Lower lobe of right lung (tissue), 2 donors: ENCODE measurements at regions not wholly inside any gene's neighbourhood (a gene's known extent, or its start where the extent isn't known, plus 50 kb on each side); places are given as distances from the start of the nearest gene placed in this dataset.

Experiments used
- ATAC-seq, 2 donors: fragments of 200-7000 bp; cut with Tn5 transposase; one replicate each; pipeline ENCODE4 v1.9.1; 2020 to 2022; ENCODE audit warnings: mild to moderate bottlenecking in 2 of 2, moderate library complexity in 2 of 2
- DNase-seq: peaks from one replicate; pipeline ENCODE4 v3.0.0-alpha.2; 2020
- H3K27ac ChIP-seq: fragments of 200-600 bp; one replicate; pipeline ENCODE4 v1.8.0; 2022
- H3K27me3 ChIP-seq: fragments of 200-600 bp; one replicate; pipeline ENCODE4 v1.8.0; 2022; ENCODE audit warnings: low read depth
- H3K36me3 ChIP-seq: fragments of 200-600 bp; one replicate; pipeline ENCODE4 v1.8.0; 2022; ENCODE audit warnings: mild to moderate bottlenecking
- H3K4me1 ChIP-seq: fragments of 200-600 bp; one replicate; pipeline ENCODE4 v1.8.0; 2022
- H3K4me3 ChIP-seq: fragments of 200-600 bp; one replicate; pipeline ENCODE4 v1.8.0; 2022; ENCODE audit warnings: mild to moderate bottlenecking
- H3K9me3 ChIP-seq: fragments of 200-600 bp; one replicate; pipeline ENCODE4 v1.8.0; 2022
- CTCF ChIP-seq: fragments of 200-600 bp; IDR thresholded peaks from one replicate; pipeline ENCODE4 v1.8.0; 2022; ENCODE audit warnings: antibody characterized with exemption, mild to moderate bottlenecking
- intact Hi-C: fragments of 100-400 bp; cut with DNase I; formaldehyde crosslinking; loops from one replicate; pipeline ENCODE4 v1.11.0; 2022
- donor health status: DM: no; HTN: yes; CAD: no; lungs with severe emphysema.

GRCh38 chr2:111705239-111705638, 178.8 kb downstream of the ANAPC1 start:
- no peak for DNase-seq
- intact Hi-C loops: no loop called here
- Histone ChIP-seq H3K36me3 (no peaks in the 10 kb centered on the region), H3K4me3 (no peak overlapping the region), H3K27me3 (no peaks in the 10 kb centered on the region), H3K27ac (peak overlapping the region; percentile 6), H3K9me3 (no peaks in the 10 kb centered on the region), H3K4me1 (peaks cover 17% of the 10 kb centered on the region)
- no peak for TF ChIP-seq CTCF
- ATAC-seq: no peak

GRCh38 chr2:111705711-111706336, 178.2 kb downstream of the ANAPC1 start:
- intact Hi-C loops: no loop called here
- no peak for TF ChIP-seq CTCF
- H3K4me1 ChIP-seq: peaks cover 17% of the 10 kb centered on the region
- no peak for DNase-seq
- ATAC-seq: peak in 1 of 2 donors; percentile 36
- no peaks in the 10 kb centered on the region for H3K36me3 ChIP-seq
- no peak overlapping the region for H3K4me3 ChIP-seq
- H3K27me3 ChIP-seq: no peaks in the 10 kb centered on the region
- no peaks in the 10 kb centered on the region for H3K9me3 ChIP-seq
- no peak overlapping the region for H3K27ac ChIP-seq

- intact Hi-C loops: no loop called here
- Histone ChIP-seq H3K36me3 (no peaks in the 10 kb centered on the region), H3K27ac (no peak overlapping the region), H3K4me1 (peaks cover 17% of the 10 kb centered on the region), H3K9me3 (no peaks in the 10 kb centered on the region), H3K4me3 (no peak overlapping the region), H3K27me3 (no peaks in the 10 kb centered on the region)
- TF ChIP-seq CTCF: no peak
- ATAC-seq (no peak), DNase-seq (no peak)
These were observed 177.5 kb downstream of the ANAPC1 start for GRCh38 chr2:111706481-111707001.

- no peak overlapping the region for H3K27ac ChIP-seq
- intact Hi-C loops: no loop called here
- DNase-seq: no peak
- H3K27me3 ChIP-seq: no peaks in the 10 kb centered on the region
- H3K9me3 ChIP-seq: no peaks in the 10 kb centered on the region
- TF ChIP-seq CTCF: no peak
- H3K4me1 ChIP-seq: peaks cover 8% of the 10 kb centered on the region
- no peaks in the 10 kb centered on the region for H3K36me3 ChIP-seq
- no peak for ATAC-seq
- no peak overlapping the region for H3K4me3 ChIP-seq
These were observed 176.3 kb downstream of the ANAPC1 start for GRCh38 chr2:111707700-111708099.

GRCh38 chr2:111708476-111709180, 175.4 kb downstream of the ANAPC1 start:
- no peak for ATAC-seq
- Histone ChIP-seq H3K36me3 (no peaks in the 10 kb centered on the region), H3K4me3 (no peak overlapping the region), H3K27me3 (no peaks in the 10 kb centered on the region), H3K27ac (no peak overlapping the region), H3K9me3 (no peaks in the 10 kb centered on the region), H3K4me1 (peaks cover 8% of the 10 kb centered on the region)
- no peak for TF ChIP-seq CTCF
- intact Hi-C loops: no loop called here
- no peak for DNase-seq
